ENCODE measurements at regions not wholly inside any gene's neighbourhood (a gene's known extent, or its start where the extent isn't known, plus 50 kb on each side); places are given as distances from the start of the nearest gene placed in this dataset.
"Not testable (repeated sequence)": the region's sequence is repeated elsewhere in the genome, so short reads cannot be mapped to it uniquely, and the experiment has no call there.

- Histone ChIP-seq H3K27ac (ENCODE audit: low read length) (no peak overlapping the region), H3K27me3 (ENCODE audit: insufficient read depth, low read depth, low read length) (no peaks in the 10 kb centered on the region), H3K4me2 (ENCODE audit: low read length) (no peak overlapping the region), H3K79me2 (replicated peaks; ENCODE audit: insufficient read depth, low read length) (no peaks in the 10 kb centered on the region), H3K4me3 (ENCODE audit: low read length) (no peak overlapping the region), H3K9me2 (ENCODE audit: insufficient read depth, low read length) (no peaks in the 10 kb centered on the region), H3F3A (ENCODE audit: insufficient read depth, low read length, poor library complexity, severe bottlenecking) (peaks cover 6% of the 10 kb centered on the region), H4K20me1 (ENCODE audit: insufficient read depth) (no peaks in the 10 kb centered on the region), H2AFZ (ENCODE audit: low read depth, low read length) (no peak overlapping the region), H3K9me3 (ENCODE audit: low read length) (no peaks in the 10 kb centered on the region), H3K36me3 (ENCODE audit: insufficient read depth, low read length) (no peaks in the 10 kb centered on the region), H3K9ac (ENCODE audit: low read length) (no peak overlapping the region)
- TF ChIP-seq SMC3 (conservative IDR thresholded peaks at IDR 0.05; ENCODE audit: poor library complexity), result no peak
- no peak for TF ChIP-seq EZH2 (IDR thresholded peaks at IDR 0.05; ENCODE audit: borderline replicate concordance, insufficient read depth, low read length, poor library complexity, severe bottlenecking)
- TF ChIP-seq REST (IDR thresholded peaks at IDR 0.05; ENCODE audit: borderline replicate concordance), result peak; percentile 99
- TF ChIP-seq CTCF (IDR thresholded peaks at IDR 0.05; ENCODE audit: poor library complexity, severe bottlenecking), result no peak
- TF ChIP-seq RAD21 (conservative IDR thresholded peaks at IDR 0.05), result no peak
- no peak for TF ChIP-seq MXI1 (conservative IDR thresholded peaks at IDR 0.05; ENCODE audit: poor library complexity, severe bottlenecking)
- no peak for TF ChIP-seq TAF1 (IDR thresholded peaks at IDR 0.05; ENCODE audit: low read depth)
- TF ChIP-seq EP300 (conservative IDR thresholded peaks at IDR 0.05; ENCODE audit: poor library complexity, severe bottlenecking), result no peak
- peak; percentile 28 for TF ChIP-seq POLR2AphosphoS5 (IDR thresholded peaks at IDR 0.05)
Observed at GRCh38 chr1:163999131-163999530, 559.9 kb upstream of the PBX1 start.

- H4K20me1 ChIP-seq (ENCODE audit: insufficient read depth); H3K9ac ChIP-seq (ENCODE audit: low read length); H3K4me2 ChIP-seq (ENCODE audit: low read length); H3K9me2 ChIP-seq (ENCODE audit: insufficient read depth, low read length); H3F3A ChIP-seq (ENCODE audit: insufficient read depth, low read length, poor library complexity, severe bottlenecking); H3K27me3 ChIP-seq (ENCODE audit: insufficient read depth, low read depth, low read length); H3K27ac ChIP-seq (ENCODE audit: low read length); H2AFZ ChIP-seq (ENCODE audit: low read depth, low read length); H3K36me3 ChIP-seq (ENCODE audit: insufficient read depth, low read length); H3K4me3 ChIP-seq (ENCODE audit: low read length); H3K9me3 ChIP-seq (ENCODE audit: low read length); H3K79me2 ChIP-seq (replicated peaks; ENCODE audit: insufficient read depth, low read length): not testable (repeated sequence)
Observed at GRCh38 chr1:164006186-164006585, 552.8 kb upstream of the PBX1 start.

- Histone ChIP-seq H3K36me3 (ENCODE audit: insufficient read depth, low read length) (no peaks in the 10 kb centered on the region), H3K9me3 (ENCODE audit: low read length) (no peaks in the 10 kb centered on the region), H3K27me3 (ENCODE audit: insufficient read depth, low read depth, low read length) (no peaks in the 10 kb centered on the region), H3K9me2 (ENCODE audit: insufficient read depth, low read length) (no peaks in the 10 kb centered on the region), H3K9ac (ENCODE audit: low read length) (no peak overlapping the region), H3K27ac (ENCODE audit: low read length) (no peak overlapping the region), H3F3A (ENCODE audit: insufficient read depth, low read length, poor library complexity, severe bottlenecking) (no peaks in the 10 kb centered on the region), H3K4me3 (ENCODE audit: low read length) (no peak overlapping the region), H4K20me1 (ENCODE audit: insufficient read depth) (no peaks in the 10 kb centered on the region), H2AFZ (ENCODE audit: low read depth, low read length) (no peak overlapping the region), H3K79me2 (replicated peaks; ENCODE audit: insufficient read depth, low read length) (no peaks in the 10 kb centered on the region), H3K4me2 (ENCODE audit: low read length) (no peak overlapping the region)
- TF ChIP-seq POLR2AphosphoS5 (IDR thresholded peaks at IDR 0.05), result no peak
- TF ChIP-seq REST (IDR thresholded peaks at IDR 0.05; ENCODE audit: borderline replicate concordance), result no peak
- TF ChIP-seq RAD21 (conservative IDR thresholded peaks at IDR 0.05), result no peak
Observed at GRCh38 chr1:164006621-164007020, 552.4 kb upstream of the PBX1 start.

Data from neural cell (in vitro differentiated cells).